Caco-2 (cell line): ENCODE measurements at regions not wholly inside any gene's neighbourhood (a gene's known extent, or its start where the extent isn't known, plus 50 kb on each side); places are given as distances from the start of the nearest gene placed in this dataset.

ENCODE experiments used
- BruUV-seq: library from RNA; stranded (reverse); fragments of 400-500 nt; replicated peaks from 2 replicates; lab custom pipeline; 2021; lab: Mats Ljungman, UMichigan
- CTCF ChIA-PET: fragments of 300-600 bp; sonication (Branson Sonifier 250); formaldehyde crosslinking; loops from one replicate; lab custom pipeline; 2022; ENCODE audit warnings: antibody characterized with exemption; lab: Charles Lee
- POLR2A ChIA-PET: fragments of 300-600 bp; sonication (Branson Sonifier 250); formaldehyde crosslinking; loops from one replicate; lab custom pipeline; 2022; ENCODE audit warnings: antibody characterized with exemption; lab: Charles Lee
- DNase-seq, 2 experiments: peaks; one replicate each; pipeline versions ENCODE4 v3.0.0 to v3.0.0-alpha.2; 2020 to 2022
- H3K27me3 ChIP-seq: replicated peaks from 2 replicates; pipeline ENCODE4 v1.6.0; 2011; ENCODE audit warnings: low read length; ENCODE audit not compliant: control insufficient read depth, insufficient read depth
- H3K36me3 ChIP-seq: 2 replicates; pipeline ENCODE4 v1.5.1; 2011; ENCODE audit warnings: low read length; ENCODE audit not compliant: control insufficient read depth, insufficient read depth
- H3K4me1 ChIP-seq: fragments of 250-450 bp; sonication (Bioruptor Pico); 2 replicates; pipeline ENCODE4 v1.5.1; 2020; ENCODE audit warnings: mild to moderate bottlenecking
- H3K4me3 ChIP-seq: 2 replicates; pipeline ENCODE4 v1.5.1; 2011; ENCODE audit warnings: low read depth, mild to moderate bottlenecking, control low read depth, low read length
- H3K9me3 ChIP-seq: fragments of 250-450 bp; sonication (Bioruptor Pico); 2 replicates; pipeline ENCODE4 v1.5.1; 2020; ENCODE audit warnings: mild to moderate bottlenecking, moderate library complexity
- H3K27ac Mint-ChIP-seq: one replicate; pipeline ENCODE4 v1.8.0; 2022; ENCODE audit warnings: mixed read lengths; ENCODE audit not compliant: unreplicated experiment
- H3K27me3 Mint-ChIP-seq: one replicate; pipeline ENCODE4 v1.8.0; 2022; ENCODE audit warnings: mixed read lengths; ENCODE audit not compliant: insufficient read depth, unreplicated experiment
- H3K36me3 Mint-ChIP-seq: one replicate; pipeline ENCODE4 v1.8.0; 2022; ENCODE audit warnings: mild to moderate bottlenecking, mixed read lengths; ENCODE audit not compliant: insufficient read depth, unreplicated experiment
- H3K4me1 Mint-ChIP-seq: one replicate; pipeline ENCODE4 v1.8.0; 2022; ENCODE audit warnings: low read depth, mixed read lengths; ENCODE audit not compliant: unreplicated experiment
- H3K4me3 Mint-ChIP-seq: one replicate; pipeline ENCODE4 v1.8.0; 2022; ENCODE audit warnings: mild to moderate bottlenecking, moderate library complexity, mixed read lengths; ENCODE audit not compliant: unreplicated experiment
- H3K9me3 Mint-ChIP-seq: one replicate; pipeline ENCODE4 v1.8.0; 2022; ENCODE audit warnings: mixed read lengths; ENCODE audit not compliant: unreplicated experiment
- CTCF ChIP-seq, 2 experiments: fragments of 200-600 bp in 1 of 2; IDR thresholded peaks; 1 replicate in 1 of 2; 2 replicates in 1 of 2; pipeline versions ENCODE4 v1.5.1 to v1.8.0; 2011 to 2022; ENCODE audit warnings: antibody characterized with exemption in 1 of 2, control low read depth in 1 of 2, inconsistent platforms in 1 of 2, low read depth in 1 of 2, low read length in 1 of 2, mild to moderate bottlenecking in 1 of 2, moderate library complexity in 1 of 2; ENCODE audit not compliant: insufficient read depth in 1 of 2, severe bottlenecking in 1 of 2, unreplicated experiment in 1 of 2
- intact Hi-C: fragments of 100-400 bp; cut with micrococcal nuclease; formaldehyde crosslinking; loops from one replicate; pipeline ENCODE4 v1.10.0; 2022; ENCODE audit not compliant: unreplicated experiment

DNA sequence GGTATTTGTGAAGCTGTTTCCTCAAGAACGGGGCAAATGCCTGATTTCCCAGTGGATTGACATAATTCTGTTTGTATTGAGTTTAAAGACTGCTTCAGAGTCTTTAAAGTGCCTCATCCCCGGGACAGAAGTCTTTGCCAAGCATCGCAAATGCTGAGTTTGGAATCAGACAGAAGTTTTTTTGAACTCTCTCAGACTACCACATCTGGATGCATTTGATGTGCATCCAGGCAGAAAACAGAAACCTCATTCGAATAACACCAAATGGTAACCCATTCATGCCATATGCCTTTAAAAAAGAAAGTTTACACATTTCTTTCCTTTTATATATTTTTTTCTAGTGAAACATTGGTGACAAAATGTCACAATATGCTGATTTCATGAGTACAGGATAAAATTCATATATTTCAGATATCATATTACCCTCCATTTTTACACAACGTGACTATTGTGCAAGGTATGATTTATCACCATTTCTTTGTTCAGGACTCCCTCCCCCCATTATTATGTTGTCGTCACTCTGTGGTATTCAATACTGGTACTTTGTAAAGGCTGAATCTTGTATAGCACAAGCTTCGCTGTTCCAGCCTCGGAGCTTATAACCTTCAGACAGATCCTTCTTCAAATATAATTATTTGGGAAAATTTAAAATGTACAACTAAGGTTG, 91.1 kb downstream of the ZNF608 start:
- Mint-ChIP-seq H3K4me1 (peaks cover 9% of the 10 kb centered on the region), H3K36me3 (peaks cover 8% of the 10 kb centered on the region), H3K27me3 (no peaks in the 10 kb centered on the region), H3K27ac (no peak overlapping the region), H3K9me3 (no peaks in the 10 kb centered on the region), H3K4me3 (no peak overlapping the region)
- H3K27me3 ChIP-seq = no peaks in the 10 kb centered on the region
- no peak for DNase-seq
- no peak overlapping the region for H3K4me3 ChIP-seq
- H3K9me3 ChIP-seq = no peaks in the 10 kb centered on the region
- peaks cover 72% of the 10 kb centered on the region for H3K4me1 ChIP-seq
- BruUV-seq = no TSS peak
- no peak for TF ChIP-seq CTCF (IDR thresholded peaks at IDR 0.05; ENCODE audit: insufficient read depth in 1 of 2, low read depth in 1 of 2, low read length in 1 of 2, severe bottlenecking in 1 of 2, unreplicated experiment in 1 of 2)
- no peaks in the 10 kb centered on the region for H3K36me3 ChIP-seq
- CTCF ChIA-PET = interaction anchor here (1.5 kb wide), 1 partner anchor 128 kb away, joined by 3 read pairs; no protein-coding TSS in a partner anchor
- intact Hi-C loops = no loop called here
- POLR2A ChIA-PET = interaction anchor here (1.0 kb wide), 1 partner anchor 93 kb away, joined by 4 read pairs; no protein-coding TSS in a partner anchor

DNA sequence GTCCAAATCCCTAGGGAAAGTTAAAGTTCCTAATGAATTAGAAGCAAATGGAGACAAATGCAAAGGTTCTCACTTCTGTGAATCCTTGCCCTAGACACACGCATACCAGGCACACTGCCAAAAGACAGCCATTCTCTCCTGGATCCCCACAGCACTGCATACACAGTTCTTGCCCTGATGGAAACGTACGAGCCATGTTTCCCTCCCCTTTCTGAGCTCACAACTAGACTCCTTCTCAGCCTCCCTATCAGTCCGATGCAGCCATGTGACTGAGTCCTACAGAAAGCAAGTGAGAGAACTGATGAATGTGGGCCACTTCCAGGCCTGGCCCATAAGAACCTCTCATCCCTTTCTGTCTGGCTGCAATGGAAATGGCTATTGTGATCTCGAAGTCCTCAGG, 92.0 kb downstream of the ZNF608 start:
- Histone ChIP-seq H3K9me3 (no peaks in the 10 kb centered on the region), H3K27me3 (no peaks in the 10 kb centered on the region), H3K4me3 (no peak overlapping the region), H3K4me1 (peaks cover 72% of the 10 kb centered on the region), H3K36me3 (no peaks in the 10 kb centered on the region)
- Mint-ChIP-seq H3K9me3 (no peaks in the 10 kb centered on the region), H3K27me3 (no peaks in the 10 kb centered on the region), H3K4me1 (peaks cover 9% of the 10 kb centered on the region), H3K4me3 (no peak overlapping the region), H3K27ac (no peak overlapping the region), H3K36me3 (peaks cover 8% of the 10 kb centered on the region)
- ChIA-PET POLR2A (no interaction called here), CTCF (no interaction called here)
- TF ChIP-seq CTCF (IDR thresholded peaks at IDR 0.05; ENCODE audit: insufficient read depth in 1 of 2, low read depth in 1 of 2, low read length in 1 of 2, severe bottlenecking in 1 of 2, unreplicated experiment in 1 of 2) = no peak
- BruUV-seq = no TSS peak
- no peak for DNase-seq
- intact Hi-C loops = no loop called here

DNA sequence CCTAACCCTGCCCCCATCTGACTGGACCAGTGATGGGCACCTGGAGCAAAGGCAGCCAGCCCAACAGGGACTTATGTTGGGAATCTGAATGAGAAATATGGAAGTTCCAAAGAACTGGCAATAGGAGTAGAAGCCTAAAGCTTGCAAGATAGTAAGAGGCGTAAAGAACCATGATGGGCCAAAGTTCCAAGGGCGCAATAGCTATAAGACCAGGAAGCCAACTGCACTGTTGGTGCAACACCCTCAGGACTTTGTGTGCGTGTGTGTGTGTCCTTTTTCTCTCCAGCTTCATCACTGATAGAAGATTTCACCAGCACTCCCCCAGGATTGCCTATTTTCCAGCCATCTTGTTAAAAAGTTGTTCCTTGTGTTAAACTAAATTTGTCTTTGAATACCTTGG, 92.8 kb downstream of the ZNF608 start:
- ChIA-PET CTCF (no interaction called here), POLR2A (no interaction called here)
- peaks cover 66% of the 10 kb centered on the region for H3K4me1 ChIP-seq
- no TSS peak for BruUV-seq
- H3K4me1 Mint-ChIP-seq = peaks cover 9% of the 10 kb centered on the region
- no peaks in the 10 kb centered on the region for H3K27me3 Mint-ChIP-seq
- TF ChIP-seq CTCF (IDR thresholded peaks at IDR 0.05; ENCODE audit: insufficient read depth in 1 of 2, low read depth in 1 of 2, low read length in 1 of 2, severe bottlenecking in 1 of 2, unreplicated experiment in 1 of 2) = no peak
- no peaks in the 10 kb centered on the region for H3K27me3 ChIP-seq
- H3K9me3 Mint-ChIP-seq = no peaks in the 10 kb centered on the region
- DNase-seq = no peak
- H3K27ac Mint-ChIP-seq = no peak overlapping the region
- H3K36me3 Mint-ChIP-seq = peaks cover 14% of the 10 kb centered on the region
- no peaks in the 10 kb centered on the region for H3K36me3 ChIP-seq
- no peak overlapping the region for H3K4me3 ChIP-seq
- no peaks in the 10 kb centered on the region for H3K9me3 ChIP-seq
- H3K4me3 Mint-ChIP-seq = no peak overlapping the region
- intact Hi-C loops = no loop called here
